Endothelial cell (in vitro differentiated cells): ENCODE measurements at regions not wholly inside any gene's neighbourhood (a gene's known extent, or its start where the extent isn't known, plus 50 kb on each side); places are given as distances from the start of the nearest gene placed in this dataset.

Experiments used
- DNase-seq: peaks from one replicate; pipeline ENCODE4 v3.0.0; 2021; ENCODE audit warnings: low spot score
- H3K27ac Mint-ChIP-seq: one replicate; pipeline ENCODE4 v1.8.0; 2021; ENCODE audit warnings: mixed read lengths, inconsistent platforms; ENCODE audit not compliant: unreplicated experiment
- H3K27me3 Mint-ChIP-seq: one replicate; pipeline ENCODE4 v1.8.0; 2021; ENCODE audit warnings: mild to moderate bottlenecking, moderate library complexity, mixed read lengths, inconsistent platforms; ENCODE audit not compliant: unreplicated experiment
- H3K36me3 Mint-ChIP-seq: one replicate; pipeline ENCODE4 v1.8.0; 2021; ENCODE audit warnings: mild to moderate bottlenecking, low read depth, mixed read lengths, inconsistent platforms; ENCODE audit not compliant: unreplicated experiment
- H3K4me1 Mint-ChIP-seq: one replicate; pipeline ENCODE4 v1.8.0; 2021; ENCODE audit warnings: mild to moderate bottlenecking, mixed read lengths, inconsistent platforms; ENCODE audit not compliant: unreplicated experiment
- H3K4me3 Mint-ChIP-seq: one replicate; pipeline ENCODE4 v1.8.0; 2021; ENCODE audit warnings: mild to moderate bottlenecking, mixed read lengths, inconsistent platforms; ENCODE audit not compliant: unreplicated experiment
- H3K9me3 Mint-ChIP-seq: one replicate; pipeline ENCODE4 v1.8.0; 2021; ENCODE audit warnings: mixed read lengths, inconsistent platforms; ENCODE audit not compliant: unreplicated experiment
- CTCF ChIP-seq: fragments of 200-600 bp; sonication (generic); IDR thresholded peaks from one replicate; pipeline ENCODE4 v1.5.0; 2021; ENCODE audit warnings: antibody characterized with exemption; ENCODE audit not compliant: unreplicated experiment

GRCh38 chr15:61605343-61605742, 376.2 kb upstream of the RORA start:
- H3K36me3 Mint-ChIP-seq: no peaks in the 10 kb centered on the region
- no peaks in the 10 kb centered on the region for H3K9me3 Mint-ChIP-seq
- no peak overlapping the region for H3K4me3 Mint-ChIP-seq
- no peak for DNase-seq
- TF ChIP-seq CTCF: no peak
- H3K4me1 Mint-ChIP-seq: no peaks in the 10 kb centered on the region
- H3K27ac Mint-ChIP-seq: no peak overlapping the region
- peaks cover 3% of the 10 kb centered on the region for H3K27me3 Mint-ChIP-seq

- peaks cover 3% of the 10 kb centered on the region for H3K27me3 Mint-ChIP-seq
- no peak overlapping the region for H3K27ac Mint-ChIP-seq
- no peak overlapping the region for H3K4me3 Mint-ChIP-seq
- no peaks in the 10 kb centered on the region for H3K36me3 Mint-ChIP-seq
- DNase-seq: no peak
- H3K4me1 Mint-ChIP-seq: peaks cover 4% of the 10 kb centered on the region
- TF ChIP-seq CTCF: no peak
- no peaks in the 10 kb centered on the region for H3K9me3 Mint-ChIP-seq
Observed at GRCh38 chr15:61598655-61599054, 369.6 kb upstream of the RORA start.

- Mint-ChIP-seq H3K36me3 (no peaks in the 10 kb centered on the region), H3K27ac (no peak overlapping the region), H3K27me3 (no peaks in the 10 kb centered on the region), H3K9me3 (no peaks in the 10 kb centered on the region), H3K4me1 (peaks cover 9% of the 10 kb centered on the region), H3K4me3 (no peak overlapping the region)
- DNase-seq: no peak
- no peak for TF ChIP-seq CTCF
Observed at GRCh38 chr15:61584410-61584809, 355.3 kb upstream of the RORA start.

- peak; percentile 20 for DNase-seq
- Mint-ChIP-seq H3K4me1 (peaks cover 9% of the 10 kb centered on the region), H3K9me3 (no peaks in the 10 kb centered on the region), H3K27ac (no peak overlapping the region), H3K36me3 (no peaks in the 10 kb centered on the region), H3K27me3 (no peaks in the 10 kb centered on the region), H3K4me3 (no peak overlapping the region)
- no peak for TF ChIP-seq CTCF
Observed at GRCh38 chr15:61582092-61582491, 353.0 kb upstream of the RORA start.

GRCh38 chr15:61575597-61575996, 346.5 kb upstream of the RORA start:
- Mint-ChIP-seq H3K4me1 (no peaks in the 10 kb centered on the region), H3K36me3 (no peaks in the 10 kb centered on the region), H3K27me3 (no peaks in the 10 kb centered on the region), H3K27ac (no peak overlapping the region), H3K9me3 (no peaks in the 10 kb centered on the region), H3K4me3 (no peak overlapping the region)
- TF ChIP-seq CTCF: no peak
- DNase-seq: no peak
